NCI-H1105 treated with DMSO at 0.1 percent for 48 hours (cell line): ENCODE measurements at regions not wholly inside any gene's neighbourhood (a gene's known extent, or its start where the extent isn't known, plus 50 kb on each side); places are given as distances from the start of the nearest gene placed in this dataset.
A peak's percentile ranks its signal among the peaks of the same experiment; 100 is the strongest.
"Not testable (repeated sequence)": the region's sequence is repeated elsewhere in the genome, so short reads cannot be mapped to it uniquely, and the experiment has no call there.

Experiments
- DNase-seq: peaks from one replicate; lab custom pipeline; 2025; lab: John Stamatoyannopoulos, UW

DNA sequence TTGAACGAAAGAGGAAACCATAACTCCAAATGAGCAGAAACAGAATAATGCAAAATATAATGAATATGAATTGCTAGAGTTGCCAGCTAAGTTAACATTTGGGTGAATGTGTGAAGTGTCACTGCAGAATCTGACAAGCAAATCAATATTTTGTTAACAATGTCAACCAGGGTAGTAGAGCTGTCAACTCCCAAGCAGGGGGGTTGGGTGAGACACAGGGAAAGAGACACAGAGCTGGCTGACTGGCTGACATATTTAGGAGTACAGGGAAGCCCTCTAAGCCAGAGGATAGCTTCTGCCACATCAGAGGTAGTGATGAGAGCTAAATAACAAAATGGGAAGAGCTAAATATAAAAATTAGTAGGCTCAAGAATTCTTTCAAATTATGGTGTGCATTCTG, 393.1 kb upstream of the KCND2 start:
- DNase-seq = no peak

DNA sequence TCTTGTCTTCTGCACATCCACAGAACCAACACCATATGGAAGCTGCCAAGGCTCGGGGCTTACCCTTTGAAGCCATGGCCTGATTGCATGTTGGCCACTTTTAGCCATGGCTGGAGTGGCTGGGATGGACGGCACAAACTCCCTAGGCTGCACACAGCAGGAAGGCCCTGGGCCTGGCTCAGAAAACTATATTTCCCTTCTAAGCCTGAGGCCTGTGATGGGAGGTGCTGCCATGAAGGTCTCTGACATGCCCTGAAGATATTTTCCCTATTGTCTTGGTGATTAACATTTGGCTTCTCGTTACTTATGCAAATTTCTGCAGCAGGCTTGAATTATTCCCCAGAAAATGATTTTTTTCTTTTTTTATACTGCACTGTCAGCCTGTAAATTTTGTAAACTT, 387.0 kb upstream of the KCND2 start:
- no peak for DNase-seq

DNA sequence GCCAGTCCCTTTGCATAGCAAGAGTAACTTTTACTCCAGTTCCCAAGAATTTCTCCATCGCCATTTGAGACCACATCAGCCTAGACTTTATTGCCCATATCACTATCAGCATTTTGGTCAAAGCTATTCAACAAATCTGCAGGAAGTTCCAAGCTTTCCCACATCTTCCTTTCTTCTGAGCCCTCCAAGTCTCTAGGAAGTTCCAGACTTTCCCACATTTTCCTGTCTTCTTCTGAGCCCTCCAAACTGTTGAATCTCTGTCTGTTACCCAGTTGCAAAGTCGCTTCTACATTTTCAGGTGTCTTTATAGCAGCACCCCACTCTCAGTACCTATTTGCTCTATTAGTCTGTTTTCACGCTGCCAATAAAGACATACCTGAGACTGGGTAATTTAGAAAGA, 386.4 kb upstream of the KCND2 start:
- not testable (repeated sequence) for DNase-seq

DNA sequence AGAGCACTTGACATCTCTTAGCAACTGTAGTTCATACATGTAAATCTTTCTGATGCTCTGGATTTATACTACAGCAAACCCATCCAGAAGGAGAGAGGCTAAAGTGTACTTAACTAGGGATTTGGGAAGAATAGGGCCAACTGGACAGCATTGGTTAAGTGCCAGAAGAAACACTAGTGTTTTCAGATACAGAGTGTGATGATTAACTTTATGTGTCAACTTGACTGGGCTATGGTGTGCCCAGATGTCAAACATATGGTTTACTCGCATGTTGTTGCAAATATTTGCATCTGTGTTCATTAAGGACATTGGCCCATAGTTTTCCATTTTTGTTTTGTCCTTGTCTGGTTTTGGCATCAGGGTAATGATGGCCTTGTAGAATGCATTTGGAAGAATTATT, 384.7 kb upstream of the KCND2 start:
- DNase-seq = no peak

DNA sequence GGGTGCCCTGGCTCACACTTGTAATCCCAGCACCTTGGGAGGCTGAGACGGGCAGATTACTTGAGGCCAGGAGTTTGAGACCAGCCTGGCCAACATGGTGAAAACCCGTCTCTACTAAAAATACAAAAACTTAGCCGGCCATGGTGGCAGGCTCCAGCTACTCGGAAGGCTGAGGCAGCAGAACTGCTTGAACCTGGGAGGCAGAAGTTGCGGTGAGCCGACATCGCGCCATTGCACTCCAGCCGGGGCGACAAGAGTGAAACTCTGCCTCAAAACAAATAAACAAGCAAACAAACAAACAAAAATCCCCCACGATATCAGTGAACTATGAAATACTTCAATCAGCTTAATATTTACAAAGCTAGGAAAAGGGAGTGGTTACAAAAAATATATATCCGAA, 382.3 kb upstream of the KCND2 start:
- no peak for DNase-seq

DNA sequence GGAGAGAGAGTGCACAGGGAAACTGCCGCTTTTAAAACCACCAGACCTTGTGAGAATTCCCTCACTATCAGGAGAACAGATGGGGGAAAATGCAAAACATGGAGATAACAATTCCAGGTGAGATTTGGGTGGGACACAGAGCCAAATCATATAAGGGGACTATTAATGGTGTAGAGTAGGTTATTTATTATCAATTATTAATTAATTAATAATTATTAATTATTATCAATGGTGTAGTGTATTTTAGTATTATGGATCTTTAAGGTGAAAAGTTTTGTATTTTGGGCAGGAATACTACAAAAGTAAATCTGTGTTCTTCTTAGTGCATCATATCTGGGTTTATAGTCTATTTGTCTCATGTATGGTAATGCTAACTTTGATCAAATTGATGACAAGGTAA, 377.7 kb upstream of the KCND2 start:
- DNase-seq = no peak

DNA sequence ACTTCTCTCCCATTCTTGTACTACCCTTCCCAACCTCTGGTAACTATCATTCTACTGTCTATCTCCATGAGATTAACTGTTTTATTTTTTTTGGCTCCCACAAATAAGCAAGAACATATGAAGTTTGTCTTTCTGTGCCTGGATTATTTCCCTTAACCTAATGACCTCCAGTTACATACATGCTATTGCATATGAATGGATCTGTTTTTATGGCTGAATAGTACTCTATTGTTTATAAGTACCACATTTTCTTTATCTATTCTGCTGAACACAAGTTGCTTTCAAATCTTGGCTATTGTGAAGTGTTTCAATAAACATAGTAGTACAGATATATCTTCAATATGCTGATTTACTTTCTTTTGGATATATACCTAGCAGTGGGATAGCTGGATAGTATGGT, 376.6 kb upstream of the KCND2 start:
- DNase-seq = no peak

DNA sequence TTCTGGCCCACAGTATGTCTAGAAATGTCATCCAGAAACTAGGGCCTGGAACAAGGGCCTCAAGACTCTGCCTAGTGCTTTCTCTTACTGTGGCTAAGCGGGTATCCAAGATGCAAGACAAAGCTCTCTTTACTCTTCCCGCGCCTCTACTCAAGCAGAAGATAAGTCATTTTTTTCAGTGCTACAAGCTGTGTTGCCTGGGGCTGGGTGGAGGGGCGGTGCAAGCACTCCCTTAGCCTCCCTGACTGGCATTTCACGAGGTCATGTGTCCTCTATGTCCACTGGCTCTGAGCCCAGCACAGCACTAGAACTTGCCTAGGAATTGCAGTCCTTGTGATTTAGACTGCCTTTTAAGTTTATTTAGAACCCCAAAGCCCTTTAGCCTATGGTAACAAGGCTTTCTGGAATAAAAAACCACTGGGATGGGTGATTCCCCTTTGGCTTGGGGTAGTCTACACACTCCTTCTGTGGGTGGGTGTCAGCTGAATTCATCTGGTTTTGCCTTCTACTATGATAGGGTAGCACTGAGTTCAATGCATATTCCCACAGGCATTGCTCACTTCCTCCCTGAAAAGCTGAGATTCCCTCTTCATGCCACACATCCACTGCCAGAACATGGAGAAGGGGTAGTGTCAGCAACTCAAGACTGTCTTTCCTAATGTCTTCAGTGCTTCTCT, 371.8 kb upstream of the KCND2 start:
- no peak for DNase-seq

DNA sequence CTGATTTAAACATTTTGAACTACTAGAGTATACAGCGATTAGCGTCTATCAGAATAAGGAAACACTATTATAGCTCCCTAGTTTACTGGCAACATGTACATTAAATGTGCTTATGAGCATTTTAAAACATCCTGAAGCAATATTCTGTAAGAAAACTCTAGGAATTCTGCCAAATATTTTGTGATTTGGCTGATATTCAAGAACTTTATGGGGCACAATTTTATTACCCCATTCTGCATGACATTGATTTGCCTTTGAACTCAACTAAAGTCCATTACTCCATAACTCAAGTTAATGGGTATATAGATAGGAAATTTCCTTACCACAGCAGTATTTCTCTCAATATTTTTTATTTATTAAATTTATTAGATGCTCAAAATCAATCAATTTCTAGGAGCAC, 369.9 kb upstream of the KCND2 start:
- DNase-seq = no peak

DNA sequence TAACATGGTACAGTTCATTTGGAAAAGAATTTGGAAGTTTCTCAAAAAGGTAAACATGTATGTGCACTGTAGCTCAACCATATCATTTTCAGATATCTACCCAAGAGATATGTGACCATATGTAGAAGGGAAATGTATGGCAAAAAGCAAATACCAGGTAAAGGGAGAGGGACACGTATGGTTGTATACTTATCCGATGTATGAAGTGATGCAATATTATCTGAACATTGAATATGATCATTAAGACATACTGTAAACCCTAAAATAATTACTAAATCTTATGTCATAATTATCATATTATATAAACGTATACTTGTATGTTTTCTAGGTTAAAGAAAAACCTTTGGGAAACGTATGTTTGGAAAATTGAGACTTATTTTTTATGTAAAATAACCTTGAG, 367.5 kb upstream of the KCND2 start:
- DNase-seq = no peak

DNA sequence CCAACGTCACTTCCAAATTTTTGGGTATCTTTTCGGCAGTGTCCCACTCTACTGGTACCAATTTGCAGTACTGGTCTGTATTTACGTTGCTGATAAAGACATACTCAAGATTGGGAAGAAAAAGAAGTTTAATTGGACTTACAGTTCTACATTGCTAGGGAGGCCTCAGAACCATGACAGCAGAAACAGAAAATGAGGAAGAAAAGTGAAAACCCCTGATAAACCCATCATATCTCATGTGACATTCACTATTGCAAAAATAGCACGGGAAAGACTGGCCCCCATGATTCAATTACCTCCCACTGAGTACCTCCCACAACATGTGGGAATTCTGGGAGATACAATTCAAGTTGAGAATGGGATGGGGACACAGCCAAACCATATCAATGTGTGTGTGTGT, 364.0 kb upstream of the KCND2 start:
- DNase-seq = no peak

DNA sequence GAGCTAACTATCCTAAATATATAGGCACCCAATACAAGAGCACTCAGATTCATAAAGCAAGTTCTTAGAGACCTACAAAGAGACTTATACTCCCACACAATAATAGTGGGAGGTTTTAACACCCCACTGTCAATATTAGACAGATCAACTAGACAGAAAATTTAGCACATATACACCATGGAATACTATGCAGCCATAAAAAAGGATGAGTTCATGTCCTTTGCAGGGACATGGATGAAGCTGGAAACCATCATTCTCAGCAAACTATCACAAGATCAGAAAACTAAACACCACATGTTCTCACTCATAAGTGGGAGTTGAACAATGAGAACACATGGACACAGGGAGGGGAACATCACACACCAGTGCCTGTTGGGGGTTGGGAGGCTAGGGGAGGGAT, 358.9 kb upstream of the KCND2 start:
- DNase-seq = not testable (repeated sequence)

DNA sequence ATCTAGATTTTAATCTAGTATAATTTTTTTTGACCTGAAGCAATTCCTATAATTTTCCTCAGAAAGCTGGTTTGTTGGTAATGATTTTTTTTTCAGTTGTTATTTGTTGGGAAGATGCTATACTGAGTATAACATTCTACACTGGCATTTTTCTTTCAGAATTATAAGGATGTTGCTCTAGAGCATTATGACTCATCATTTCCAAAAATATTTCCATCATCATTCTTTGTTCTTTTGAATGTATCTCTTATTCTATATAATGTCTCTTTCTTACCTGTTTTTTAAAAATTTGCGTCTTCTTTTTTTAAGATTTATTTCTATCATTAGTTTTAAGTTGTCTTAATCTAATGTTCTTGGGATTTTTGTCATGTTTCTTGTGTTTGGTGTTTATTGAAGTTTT, 356.5 kb upstream of the KCND2 start:
- DNase-seq = no peak

DNA sequence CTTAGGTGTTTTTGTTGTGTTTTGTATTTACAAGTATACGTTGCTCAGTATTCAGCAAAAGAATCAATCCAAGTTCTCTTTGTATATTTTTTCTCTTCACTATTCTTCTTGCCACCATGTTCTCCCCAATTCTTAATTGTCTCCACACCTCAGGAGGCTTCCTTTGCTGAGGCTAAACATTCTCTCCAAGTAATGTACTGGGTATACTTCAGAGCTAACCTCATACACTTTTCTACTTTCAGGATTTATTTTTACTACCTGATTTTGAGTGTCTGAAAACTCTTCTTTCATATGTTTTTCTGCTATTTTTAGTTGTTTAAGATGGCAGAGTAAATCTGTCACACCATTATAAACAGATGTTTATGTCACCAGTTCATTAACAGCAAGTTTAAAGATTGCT, 354.8 kb upstream of the KCND2 start:
- no peak for DNase-seq

DNA sequence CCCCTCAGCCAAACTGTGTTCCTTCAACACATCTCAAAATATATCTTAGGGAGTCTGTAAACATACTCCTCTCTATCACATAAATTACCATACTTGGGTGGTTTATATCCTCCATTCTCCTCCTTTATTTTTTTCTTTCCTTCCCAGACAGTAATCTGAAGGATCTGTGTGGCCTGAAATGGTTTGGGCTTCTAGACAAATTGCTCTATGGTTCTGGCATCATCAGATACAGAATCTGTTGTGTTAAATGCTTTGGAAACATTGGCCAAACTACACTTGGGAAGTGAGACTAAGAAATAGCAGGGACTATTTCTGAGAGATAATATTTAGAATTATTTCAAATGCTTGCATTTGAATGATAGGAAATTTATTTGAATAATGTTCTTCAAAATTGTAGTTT, 353.0 kb upstream of the KCND2 start:
- no peak for DNase-seq

DNA sequence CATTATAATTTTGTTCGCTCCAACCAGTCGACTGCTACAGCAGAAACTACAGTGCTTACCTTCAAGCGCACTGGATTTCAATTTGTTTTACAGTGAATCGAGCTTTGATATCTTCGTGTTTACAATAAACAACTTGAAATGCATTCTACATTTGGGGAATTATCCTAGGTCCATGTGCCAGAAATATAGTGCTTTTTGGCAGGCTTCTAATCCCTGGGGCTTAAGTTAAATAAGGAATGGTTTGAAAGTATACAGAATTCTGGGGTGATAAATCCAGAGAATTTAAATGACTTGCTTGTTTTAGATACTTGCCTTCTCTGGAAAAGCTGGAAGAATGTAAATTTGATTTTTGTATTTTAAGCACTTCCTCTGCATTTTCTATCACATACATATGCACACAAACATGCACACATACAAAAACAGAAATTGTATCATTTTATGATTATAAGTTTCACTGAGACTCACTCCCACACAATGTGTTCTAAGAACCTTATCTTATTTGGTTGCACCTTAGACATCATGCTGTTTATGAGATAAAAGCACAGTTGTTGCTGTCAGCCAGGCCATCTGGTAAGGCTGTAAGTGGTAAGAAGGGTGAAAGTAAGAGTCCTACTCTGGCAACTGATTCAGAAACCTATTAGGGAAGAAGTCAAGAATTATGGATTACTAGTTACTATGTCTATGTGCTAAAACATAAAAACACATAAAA, 347.2 kb upstream of the KCND2 start:
- no peak for DNase-seq

DNA sequence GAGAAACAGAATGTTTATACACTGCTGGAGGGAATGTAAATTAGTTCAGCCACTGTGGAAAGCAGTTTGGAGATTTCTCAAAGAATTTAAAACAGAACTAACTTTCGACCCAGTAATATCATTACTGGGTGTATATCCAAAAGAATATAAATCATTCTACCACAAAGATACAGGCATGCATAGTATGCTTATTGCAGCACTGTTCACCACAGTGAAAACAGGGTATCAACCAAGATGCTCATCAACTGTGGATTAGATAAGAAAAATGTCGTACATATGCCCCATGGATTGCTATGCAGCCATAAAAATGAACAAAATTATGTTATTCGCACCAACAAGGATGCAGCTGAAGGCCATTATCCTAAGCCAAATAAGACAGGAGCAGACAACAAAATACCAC, 343.1 kb upstream of the KCND2 start:
- DNase-seq = no peak

DNA sequence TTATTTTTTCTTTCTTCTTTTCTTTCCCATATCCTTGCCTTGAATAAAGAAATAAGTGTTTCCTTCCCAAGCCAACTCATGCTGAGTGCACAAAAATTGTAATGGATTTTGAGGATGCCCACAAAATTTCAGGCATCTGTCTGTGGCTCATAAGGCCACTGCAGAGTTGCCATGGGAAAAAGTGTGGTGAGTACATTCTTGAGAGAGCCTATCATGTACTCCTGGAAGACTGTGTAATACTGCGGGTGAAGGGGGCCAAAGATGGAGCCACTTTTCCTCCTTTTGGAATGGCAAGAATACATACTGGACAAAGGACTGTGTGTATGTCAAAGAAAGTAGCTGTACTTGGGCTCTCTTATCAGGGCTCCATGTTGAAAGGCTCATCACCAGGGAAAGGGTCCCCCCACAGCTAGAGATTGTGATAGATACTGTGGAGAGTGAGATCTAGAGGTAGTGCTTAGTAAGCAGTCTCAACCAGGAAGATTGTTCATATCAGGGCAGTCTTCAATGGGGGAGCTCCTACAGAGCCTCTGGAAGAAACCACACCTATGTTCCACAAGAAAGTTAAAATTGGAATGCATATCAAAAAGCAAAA, 341.6 kb upstream of the KCND2 start:
- no peak for DNase-seq

DNA sequence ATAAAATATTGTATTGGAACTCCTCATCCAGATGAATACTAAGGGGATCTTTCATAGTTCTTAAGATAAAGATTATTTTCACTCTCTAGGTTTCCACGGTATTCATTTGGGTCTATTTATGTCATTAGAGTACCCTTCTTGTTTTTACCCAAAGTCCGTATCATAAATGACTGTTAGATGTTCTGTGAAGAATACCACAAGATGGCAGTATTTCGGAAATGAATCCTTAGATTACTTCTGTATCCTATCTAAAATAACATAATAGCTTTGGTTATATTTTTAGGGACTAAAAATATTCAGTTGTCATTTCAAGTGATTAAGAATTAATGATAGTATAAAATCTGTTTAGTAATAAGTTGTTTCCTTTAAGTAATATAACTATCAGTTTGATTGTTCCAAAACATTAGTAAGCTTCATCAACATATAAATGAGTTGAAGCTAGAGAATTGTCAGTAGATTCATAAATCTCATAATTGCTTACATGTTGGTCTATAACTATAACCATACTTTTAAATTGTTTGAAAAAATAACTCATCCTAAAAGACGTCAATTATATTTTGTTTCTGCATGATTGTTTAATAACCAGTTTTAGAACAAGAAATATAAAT, 337.5 kb upstream of the KCND2 start:
- peak; percentile 55 for DNase-seq

DNA sequence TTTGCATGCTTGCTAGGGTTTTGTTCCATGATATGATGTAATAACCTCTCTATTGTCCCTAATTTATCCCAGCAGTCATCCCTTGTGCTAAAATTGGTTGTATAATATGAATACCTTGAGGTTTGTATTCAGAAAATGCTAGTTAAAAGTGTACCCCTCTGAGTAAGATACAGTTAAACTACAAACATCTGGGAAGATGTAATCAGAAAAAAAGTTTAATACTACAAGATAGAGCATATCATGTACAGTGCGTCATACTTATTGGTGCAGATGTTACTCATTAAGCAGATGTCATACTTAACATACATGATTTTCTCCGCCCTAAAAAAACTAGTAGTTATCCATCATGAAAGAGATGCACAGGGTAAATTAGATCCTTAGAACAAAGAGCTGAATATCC, 336.1 kb upstream of the KCND2 start:
- no peak for DNase-seq

DNA sequence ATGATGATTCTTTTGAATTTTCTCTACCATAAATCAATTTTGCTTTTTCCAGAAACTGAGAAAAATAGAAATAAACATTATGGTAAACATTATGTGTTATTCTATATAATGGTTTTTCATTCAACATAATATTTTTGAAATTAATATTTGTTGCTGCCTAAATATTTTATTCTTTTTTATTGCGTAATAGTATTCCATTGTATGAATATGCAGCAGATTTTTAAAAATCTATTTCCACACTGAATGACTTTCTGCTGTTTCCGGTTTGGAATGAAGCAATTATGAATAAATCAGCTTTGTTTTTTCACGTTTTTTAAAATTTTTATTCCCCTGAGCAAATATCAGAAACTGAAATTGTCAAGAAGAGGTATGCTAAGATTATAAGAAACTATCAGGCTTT, 335.2 kb upstream of the KCND2 start:
- DNase-seq = no peak

DNA sequence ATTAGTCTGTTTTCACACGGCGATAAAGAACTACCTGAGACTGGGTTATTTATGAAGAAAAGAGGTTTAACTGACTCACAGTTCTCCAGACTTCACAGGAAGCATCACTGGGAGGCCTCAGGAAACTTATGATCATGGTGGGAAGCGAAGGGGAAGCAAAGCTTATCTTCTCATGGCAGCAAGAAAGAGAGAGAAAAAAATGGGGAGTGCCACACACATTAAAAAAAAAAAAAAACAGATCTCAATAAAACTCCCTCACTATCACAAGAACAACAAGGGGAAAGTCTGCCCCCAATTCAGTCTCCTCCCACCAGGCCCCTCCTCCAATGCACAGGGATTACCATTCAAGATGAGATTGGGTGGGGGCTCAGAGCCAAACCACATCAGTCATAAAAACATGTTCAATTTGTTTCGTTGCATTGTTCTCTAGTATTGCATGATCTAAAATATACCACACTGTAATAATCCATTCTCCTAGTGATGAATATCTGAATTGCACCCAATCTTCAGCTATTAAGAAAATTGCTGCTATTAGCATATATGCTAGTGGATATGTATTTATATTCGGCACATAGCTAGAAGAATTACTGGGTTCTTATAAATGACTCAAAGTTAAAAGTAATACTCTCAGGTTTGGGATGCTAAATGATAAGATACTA, 328.9 kb upstream of the KCND2 start:
- no peak for DNase-seq

DNA sequence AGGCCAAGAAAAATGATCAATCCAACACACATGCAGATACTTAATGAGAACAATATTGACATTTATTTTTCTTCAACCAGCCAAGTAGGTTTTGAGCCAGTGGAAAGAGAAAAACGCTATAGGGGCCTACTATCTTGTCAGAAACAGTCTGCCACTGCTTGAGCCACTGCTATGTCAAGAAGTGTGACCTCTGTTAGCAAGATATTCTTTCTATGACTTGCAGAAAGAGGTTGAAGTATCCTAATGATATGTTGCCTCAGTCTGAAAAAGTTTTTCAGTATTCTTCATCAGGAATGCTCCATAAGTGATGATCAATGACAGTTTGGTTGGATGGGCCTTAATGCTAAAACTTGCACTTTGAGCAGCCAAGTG, 328.4 kb upstream of the KCND2 start:
- DNase-seq = no peak
